ENCODE measurements at regions not wholly inside any gene's neighbourhood (a gene's known extent, or its start where the extent isn't known, plus 50 kb on each side); places are given as distances from the start of the nearest gene placed in this dataset.

DNA sequence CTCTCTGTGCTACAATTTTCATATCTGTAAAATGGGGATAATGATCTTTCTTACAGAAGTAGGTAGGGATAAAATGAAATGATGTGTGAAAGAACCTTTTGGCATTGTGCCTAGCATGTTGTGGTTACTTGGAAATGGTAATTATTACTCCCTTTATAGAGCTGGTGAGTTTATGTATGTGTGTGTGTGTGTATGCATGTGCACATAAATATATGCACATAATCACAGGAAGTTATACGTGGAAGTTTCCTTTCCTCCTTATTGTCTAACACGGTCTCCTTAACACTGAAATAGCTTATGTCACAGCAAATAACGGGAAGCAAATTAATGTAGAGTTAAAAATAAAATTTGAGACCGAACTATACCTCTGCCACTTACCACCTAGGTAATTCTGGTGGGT, 163.7 kb upstream of the ZBED5 start:
- intact Hi-C loops (cut with micrococcal nuclease), result loop anchor here (5.0 kb wide), 1 partner anchor 249 kb away; no protein-coding TSS in a partner anchor

DNA sequence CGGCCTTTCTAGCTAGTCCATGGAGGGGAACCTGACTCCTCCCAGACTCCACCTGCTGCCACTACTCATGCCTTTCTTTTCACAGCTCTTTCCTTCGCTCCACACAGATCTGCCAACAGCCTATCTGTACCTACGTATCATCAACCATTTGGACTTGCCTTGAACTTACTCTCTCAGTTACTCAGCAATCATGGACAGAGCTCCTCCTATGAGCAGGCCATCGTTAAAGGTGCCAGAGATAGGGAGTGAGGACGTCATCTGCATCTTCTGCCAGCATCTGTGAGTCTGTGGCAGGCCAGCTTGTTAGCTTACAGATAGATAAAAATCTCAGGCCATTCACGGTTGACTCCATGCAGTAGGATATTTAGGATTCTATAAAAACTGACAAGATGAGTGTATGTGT, 162.9 kb upstream of the ZBED5 start:
- POLR2A ChIA-PET (ENCODE audit: partially characterized antibody), result interaction anchor here (1.4 to 1.9 kb wide), 2 partner anchors 85 to 87 kb away, joined by 3 to 4 read pairs; no protein-coding TSS in a partner anchor
- no peak overlapping the region for H3K4me3 ChIP-seq (ENCODE audit: low read length in 2 of 2)
- Mint-ChIP-seq H3K9me3 (no peaks in the 10 kb centered on the region), H3K4me3 (no peak overlapping the region), H3K27me3 (peaks cover 0 to 6% of the 10 kb centered on the region in 2 donors), H3K27ac (no peak overlapping the region), H3K4me1 (no peaks in the 10 kb centered on the region), H3K36me3 (no peaks in the 10 kb centered on the region)
- DNase-seq, result no peak
- no peak overlapping the region for H3K27ac ChIP-seq (ENCODE audit: low read depth, low read length)
- no peaks in the 10 kb centered on the region for H3K4me1 ChIP-seq (ENCODE audit: insufficient read depth, low read length)
- CTCF ChIA-PET (ENCODE audit: partially characterized antibody), result interaction anchor here (0.9 to 10.8 kb wide), 19 partner anchors 7 to 766 kb away, joined by 3 to 258 read pairs (median 4); partner anchors contain the start of gene EIF4G2
- H3K36me3 ChIP-seq (ENCODE audit: insufficient read depth, low read length), result no peaks in the 10 kb centered on the region
- no peaks in the 10 kb centered on the region for H3K27me3 ChIP-seq (ENCODE audit: insufficient read depth, low read length)
- intact Hi-C loops (cut with micrococcal nuclease), result loop anchor here (5.0 kb wide), 1 partner anchor 248 kb away; no protein-coding TSS in a partner anchor
- H3K9me3 ChIP-seq (ENCODE audit: control insufficient read depth in 1 of 2, low read length in 2 of 2), result no peaks in the 10 kb centered on the region

More for the DNA sequence above, 163.7 kb upstream of the ZBED5 start:
- ChIA-PET CTCF (ENCODE audit: partially characterized antibody) (interaction anchor here (0.8 to 10.8 kb wide), 19 partner anchors 8 to 766 kb away, joined by 3 to 258 read pairs (median 4); partner anchors contain the start of gene EIF4G2), POLR2A (ENCODE audit: partially characterized antibody) (interaction anchor here (1.4 to 1.9 kb wide), 2 partner anchors 86 to 88 kb away, joined by 3 to 4 read pairs; no protein-coding TSS in a partner anchor)
- DNase-seq, result no peak
- no peaks in the 10 kb centered on the region for H3K4me1 ChIP-seq (ENCODE audit: insufficient read depth, low read length)
- H3K27me3 Mint-ChIP-seq, result peaks cover 0 to 6% of the 10 kb centered on the region in 2 donors
- no peak overlapping the region for H3K4me3 Mint-ChIP-seq
- no peak overlapping the region for H3K4me3 ChIP-seq (ENCODE audit: low read length in 2 of 2)
- H3K9me3 ChIP-seq (ENCODE audit: control insufficient read depth in 1 of 2, low read length in 2 of 2), result no peaks in the 10 kb centered on the region
- H3K36me3 Mint-ChIP-seq, result no peaks in the 10 kb centered on the region
- no peaks in the 10 kb centered on the region for H3K27me3 ChIP-seq (ENCODE audit: insufficient read depth, low read length)
- no peaks in the 10 kb centered on the region for H3K4me1 Mint-ChIP-seq
- H3K9me3 Mint-ChIP-seq, result no peaks in the 10 kb centered on the region
- H3K36me3 ChIP-seq (ENCODE audit: insufficient read depth, low read length), result no peaks in the 10 kb centered on the region
- H3K27ac ChIP-seq (ENCODE audit: low read depth, low read length), result no peak overlapping the region
- H3K27ac Mint-ChIP-seq, result no peak overlapping the region

DNA sequence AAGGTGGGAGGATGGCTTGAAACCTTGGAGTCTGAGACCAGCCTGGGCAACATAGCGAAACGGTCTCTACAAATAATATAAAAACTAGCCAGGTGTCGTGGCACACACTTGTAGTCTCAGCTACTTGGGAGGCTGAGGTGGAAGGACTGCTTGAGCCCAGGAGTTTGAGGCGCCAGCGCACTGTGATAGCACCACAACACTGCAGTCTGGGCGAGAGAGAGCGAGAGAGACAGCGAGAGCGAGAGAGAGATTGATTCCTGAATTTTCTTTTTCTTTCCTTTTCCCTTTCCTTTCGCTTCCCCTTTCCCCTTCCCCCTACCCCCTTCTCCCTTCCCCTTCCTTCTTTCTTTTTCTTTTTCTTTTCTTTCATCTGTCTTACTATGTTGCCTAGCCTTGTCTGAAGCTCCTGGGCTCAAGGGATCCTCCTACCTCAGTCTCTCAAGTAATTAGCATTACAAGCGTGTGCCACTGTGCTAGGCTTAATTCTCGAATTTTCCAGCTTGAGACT, 162.4 kb upstream of the ZBED5 start:
- H3K36me3 Mint-ChIP-seq, result no peaks in the 10 kb centered on the region
- Histone ChIP-seq H3K27me3 (ENCODE audit: insufficient read depth, low read length) (no peaks in the 10 kb centered on the region), H3K4me3 (ENCODE audit: low read length in 2 of 2) (no peak overlapping the region), H3K27ac (ENCODE audit: low read depth, low read length) (no peak overlapping the region), H3K36me3 (ENCODE audit: insufficient read depth, low read length) (no peaks in the 10 kb centered on the region), H3K4me1 (ENCODE audit: insufficient read depth, low read length) (no peaks in the 10 kb centered on the region), H3K9me3 (ENCODE audit: control insufficient read depth in 1 of 2, low read length in 2 of 2) (no peaks in the 10 kb centered on the region)
- H3K4me1 Mint-ChIP-seq, result no peaks in the 10 kb centered on the region
- intact Hi-C loops (cut with micrococcal nuclease), result loop anchor here (5.0 kb wide), 1 partner anchor 248 kb away; no protein-coding TSS in a partner anchor
- ChIA-PET POLR2A (ENCODE audit: partially characterized antibody) (interaction anchor here (1.4 to 1.9 kb wide), 2 partner anchors 85 to 87 kb away, joined by 3 to 4 read pairs; no protein-coding TSS in a partner anchor), CTCF (ENCODE audit: partially characterized antibody) (interaction anchor here (0.9 to 10.8 kb wide), 15 partner anchors 7 to 767 kb away, joined by 3 to 258 read pairs (median 5); partner anchors contain the start of gene EIF4G2)
- no peak overlapping the region for H3K4me3 Mint-ChIP-seq
- DNase-seq, result no peak
- H3K27me3 Mint-ChIP-seq, result peaks cover 0 to 6% of the 10 kb centered on the region in 2 donors
- H3K9me3 Mint-ChIP-seq, result no peaks in the 10 kb centered on the region
- H3K27ac Mint-ChIP-seq, result no peak overlapping the region

DNA sequence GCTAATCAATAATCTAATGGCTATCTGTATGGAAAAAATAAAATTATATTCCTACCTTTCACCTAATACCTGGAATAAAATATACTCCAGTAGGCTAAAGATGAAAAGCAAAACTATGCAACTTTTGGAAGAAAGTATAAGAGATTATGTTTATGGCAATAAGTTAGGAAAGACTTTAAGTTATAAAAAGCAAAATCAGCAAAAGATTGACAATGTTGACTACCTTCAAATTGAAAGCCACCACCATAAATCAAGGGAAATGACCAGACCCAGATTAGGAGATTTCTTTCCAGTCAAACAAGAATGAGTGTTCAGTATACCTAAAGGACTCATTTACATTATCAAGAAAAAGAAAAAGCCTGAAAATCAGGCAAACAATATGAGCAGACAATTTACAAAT, 159.1 kb upstream of the ZBED5 start:
- no peaks in the 10 kb centered on the region for H3K4me1 Mint-ChIP-seq
- intact Hi-C loops (cut with micrococcal nuclease), result no loop called here
- no peak overlapping the region for H3K27ac Mint-ChIP-seq
- DNase-seq, result no peak
- ChIA-PET POLR2A (ENCODE audit: partially characterized antibody) (no interaction called here), CTCF (ENCODE audit: partially characterized antibody) (interaction anchor here (4.2 kb wide), 1 partner anchor 11 kb away, joined by 27 read pairs; no protein-coding TSS in a partner anchor)
- Histone ChIP-seq H3K4me1 (ENCODE audit: insufficient read depth, low read length) (no peaks in the 10 kb centered on the region), H3K9me3 (ENCODE audit: control insufficient read depth in 1 of 2, low read length in 2 of 2) (no peaks in the 10 kb centered on the region), H3K27ac (ENCODE audit: low read depth, low read length) (no peak overlapping the region), H3K4me3 (ENCODE audit: low read length in 2 of 2) (no peak overlapping the region), H3K27me3 (ENCODE audit: insufficient read depth, low read length) (no peaks in the 10 kb centered on the region), H3K36me3 (ENCODE audit: insufficient read depth, low read length) (no peaks in the 10 kb centered on the region)
- no peaks in the 10 kb centered on the region for H3K36me3 Mint-ChIP-seq
- H3K9me3 Mint-ChIP-seq, result no peaks in the 10 kb centered on the region
- peaks cover 0 to 4% of the 10 kb centered on the region in 2 donors for H3K27me3 Mint-ChIP-seq
- H3K4me3 Mint-ChIP-seq, result no peak overlapping the region

DNA sequence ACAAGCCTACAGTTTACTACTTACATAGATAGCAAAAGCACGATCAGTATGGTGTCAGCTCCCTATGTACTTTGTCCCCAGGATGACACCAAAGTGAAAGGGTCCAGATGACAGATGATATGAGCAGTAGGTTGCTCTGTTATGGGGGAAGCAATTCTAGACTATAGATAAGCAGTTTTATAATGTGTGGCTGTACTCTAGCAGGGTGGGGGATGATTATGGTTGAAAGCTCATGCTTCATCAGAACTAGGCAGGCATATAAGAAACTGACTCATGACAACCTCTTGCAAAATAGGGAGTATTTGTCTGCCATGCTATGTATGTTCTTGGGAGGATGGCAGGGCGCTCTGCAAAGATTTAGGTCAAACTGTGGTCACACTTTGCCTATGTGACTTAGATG, 158.2 kb upstream of the ZBED5 start:
- H3K4me3 ChIP-seq (ENCODE audit: low read length in 2 of 2), result no peak overlapping the region
- intact Hi-C loops (cut with micrococcal nuclease), result no loop called here
- ChIA-PET POLR2A (ENCODE audit: partially characterized antibody) (no interaction called here), CTCF (ENCODE audit: partially characterized antibody) (interaction anchor here (0.8 to 3.0 kb wide), 5 partner anchors 8 to 224 kb away, joined by 3 to 20 read pairs (median 10); no protein-coding TSS in a partner anchor)
- no peaks in the 10 kb centered on the region for H3K27me3 ChIP-seq (ENCODE audit: insufficient read depth, low read length)
- H3K36me3 Mint-ChIP-seq, result no peaks in the 10 kb centered on the region
- peaks cover 2 to 7% of the 10 kb centered on the region in 2 donors for H3K27me3 Mint-ChIP-seq
- H3K9me3 ChIP-seq (ENCODE audit: control insufficient read depth in 1 of 2, low read length in 2 of 2), result no peaks in the 10 kb centered on the region
- no peaks in the 10 kb centered on the region for H3K9me3 Mint-ChIP-seq
- no peaks in the 10 kb centered on the region for H3K4me1 ChIP-seq (ENCODE audit: insufficient read depth, low read length)
- DNase-seq, result no peak
- no peak overlapping the region for H3K27ac ChIP-seq (ENCODE audit: low read depth, low read length)
- no peak overlapping the region for H3K27ac Mint-ChIP-seq
- no peaks in the 10 kb centered on the region for H3K36me3 ChIP-seq (ENCODE audit: insufficient read depth, low read length)
- no peaks in the 10 kb centered on the region for H3K4me1 Mint-ChIP-seq
- no peak overlapping the region for H3K4me3 Mint-ChIP-seq

DNA sequence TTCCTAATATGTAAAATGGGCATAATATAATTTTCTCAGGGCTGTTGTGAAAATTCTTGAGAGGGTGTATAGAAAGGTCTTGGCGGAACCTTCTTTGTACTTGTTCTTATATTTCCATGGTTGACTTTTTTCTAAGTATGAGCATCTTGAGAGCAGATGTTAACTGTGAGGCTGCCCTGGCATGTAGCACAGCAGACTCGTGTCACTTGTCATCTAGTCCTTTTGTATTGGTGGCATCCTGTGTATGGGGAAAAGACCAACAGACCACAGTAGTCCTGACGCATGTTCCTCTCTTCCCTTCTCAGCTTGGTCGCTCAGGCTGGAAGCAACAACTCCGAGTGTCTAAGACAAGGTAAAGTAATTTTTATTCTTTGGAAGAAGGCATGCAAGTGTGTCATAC, 153.8 kb upstream of the ZBED5 start:
- Histone ChIP-seq H3K4me1 (ENCODE audit: insufficient read depth, low read length) (no peaks in the 10 kb centered on the region), H3K36me3 (ENCODE audit: insufficient read depth, low read length) (no peaks in the 10 kb centered on the region), H3K9me3 (ENCODE audit: control insufficient read depth in 1 of 2, low read length in 2 of 2) (no peaks in the 10 kb centered on the region), H3K27ac (ENCODE audit: low read depth, low read length) (no peak overlapping the region), H3K27me3 (ENCODE audit: insufficient read depth, low read length) (peaks cover 6% of the 10 kb centered on the region), H3K4me3 (ENCODE audit: low read length in 2 of 2) (no peak overlapping the region)
- H3K27ac Mint-ChIP-seq, result no peak overlapping the region
- CTCF ChIA-PET (ENCODE audit: partially characterized antibody), result interaction anchor here (1.4 to 3.5 kb wide), 4 partner anchors 9 to 219 kb away, joined by 4 to 14 read pairs (median 8); no protein-coding TSS in a partner anchor
- no peaks in the 10 kb centered on the region for H3K9me3 Mint-ChIP-seq
- DNase-seq, result no peak
- H3K4me1 Mint-ChIP-seq, result no peaks in the 10 kb centered on the region
- H3K27me3 Mint-ChIP-seq, result peaks cover 12 to 22% of the 10 kb centered on the region in 2 donors
- intact Hi-C loops (cut with micrococcal nuclease), result no loop called here
- POLR2A ChIA-PET (ENCODE audit: partially characterized antibody), result no interaction called here
- no peak overlapping the region for H3K4me3 Mint-ChIP-seq
- H3K36me3 Mint-ChIP-seq, result no peaks in the 10 kb centered on the region

DNA sequence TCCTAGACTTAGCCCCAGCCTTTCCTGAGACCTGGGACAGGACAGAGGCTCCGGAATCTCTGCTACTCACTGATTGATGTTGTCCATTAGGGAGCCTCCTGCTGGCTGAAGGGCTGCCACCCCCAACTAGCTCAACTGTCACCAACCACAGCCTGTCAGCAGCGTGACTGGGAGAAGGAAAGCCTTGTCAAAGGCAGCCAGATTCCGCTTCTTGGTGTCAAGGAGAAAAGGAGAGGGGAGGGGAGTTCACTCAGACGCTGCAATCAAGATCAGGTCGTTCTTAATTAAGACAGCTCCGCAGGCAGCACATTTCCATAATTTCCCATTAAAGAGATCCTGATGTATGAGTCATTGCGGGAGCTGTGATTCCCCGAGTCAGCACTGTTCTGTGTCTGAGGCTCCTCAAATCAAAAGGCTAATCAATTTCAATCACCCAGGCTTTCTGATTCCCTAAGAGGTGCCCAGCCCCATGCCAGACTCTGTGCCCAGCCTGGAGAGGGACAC, 152.8 kb upstream of the ZBED5 start:
- Histone ChIP-seq H3K27ac (ENCODE audit: low read depth, low read length) (no peak overlapping the region), H3K4me1 (ENCODE audit: insufficient read depth, low read length) (no peaks in the 10 kb centered on the region), H3K9me3 (ENCODE audit: control insufficient read depth in 1 of 2, low read length in 2 of 2) (no peaks in the 10 kb centered on the region), H3K4me3 (ENCODE audit: low read length in 2 of 2) (no peak overlapping the region), H3K36me3 (ENCODE audit: insufficient read depth, low read length) (no peaks in the 10 kb centered on the region), H3K27me3 (ENCODE audit: insufficient read depth, low read length) (peaks cover 6% of the 10 kb centered on the region)
- ChIA-PET CTCF (ENCODE audit: partially characterized antibody) (interaction anchor here (1.2 to 3.5 kb wide), 6 partner anchors 9 to 777 kb away, joined by 3 to 14 read pairs (median 6); no protein-coding TSS in a partner anchor), POLR2A (ENCODE audit: partially characterized antibody) (no interaction called here)
- peaks cover 0 to under 1% (median 0%) of the 10 kb centered on the region in 8 donors for H3K9me3 Mint-ChIP-seq
- H3K27ac Mint-ChIP-seq, result no peak overlapping the region
- no peaks in the 10 kb centered on the region for H3K36me3 Mint-ChIP-seq
- peak in 2 of 5 donors; percentile 3 to 5 for DNase-seq
- no peaks in the 10 kb centered on the region for H3K4me1 Mint-ChIP-seq
- no peak overlapping the region for H3K4me3 Mint-ChIP-seq
- peaks cover 12 to 22% of the 10 kb centered on the region in 2 donors for H3K27me3 Mint-ChIP-seq
- intact Hi-C loops (cut with micrococcal nuclease), result no loop called here
